ENCODE measurements at regions not wholly inside any gene's neighbourhood (a gene's known extent, or its start where the extent isn't known, plus 50 kb on each side); places are given as distances from the start of the nearest gene placed in this dataset.

- TF ChIP-seq USF2 (IDR thresholded peaks at IDR 0.05; ENCODE audit: borderline replicate concordance, low read depth, low read length) (no peak), CTCF (IDR thresholded peaks at IDR 0.05) (no peak), POLR2AphosphoS5 (IDR thresholded peaks at IDR 0.05; ENCODE audit: low read depth, low read length) (no peak), EP300 (IDR thresholded peaks at IDR 0.05; ENCODE audit: borderline replicate concordance in 1 of 2, low read depth in 1 of 2, low read length in 1 of 2) (no peak), SMC3 (IDR thresholded peaks at IDR 0.05; ENCODE audit: low read depth, low read length) (no peak), YY1 (IDR thresholded peaks at IDR 0.05; ENCODE audit: low read depth) (no peak), MEF2A (IDR thresholded peaks at IDR 0.05; ENCODE audit: borderline replicate concordance, low read depth) (no peak), FOXM1 (IDR thresholded peaks at IDR 0.05; ENCODE audit: low read depth) (no peak), TAF1 (IDR thresholded peaks at IDR 0.05; ENCODE audit: borderline replicate concordance, low read depth, low read length) (no peak)
Observed at GRCh38 chr13:22074403-22074802, 403.5 kb downstream of the FGF9 start.

All from SK-N-SH (cell line).